SH-SY5Y (cell line): ENCODE measurements at regions not wholly inside any gene's neighbourhood (a gene's known extent, or its start where the extent isn't known, plus 50 kb on each side); places are given as distances from the start of the nearest gene placed in this dataset.

Experiments used
- GATA2 ChIP-seq: IDR thresholded peaks from 2 replicates; pipeline ENCODE4 v1.6.1; 2011; ENCODE audit warnings: mild to moderate bottlenecking, low read depth, low read length
- GATA3 ChIP-seq: IDR thresholded peaks from 2 replicates; pipeline ENCODE4 v1.6.1; 2011; ENCODE audit warnings: low read depth, mild to moderate bottlenecking, low read length, moderate library complexity

- no peak for TF ChIP-seq GATA2
- no peak for TF ChIP-seq GATA3
These were observed 379.4 kb downstream of the ANXA1 start for GRCh38 chr9:73531051-73531532.
